CD4-positive, alpha-beta T cell (primary cell): ENCODE measurements at regions not wholly inside any gene's neighbourhood (a gene's known extent, or its start where the extent isn't known, plus 50 kb on each side); places are given as distances from the start of the nearest gene placed in this dataset.

Source experiments
- ATAC-seq: fragments of 200-7000 bp; cut with Tn5 transposase; one replicate; pipeline ENCODE4 v1.10.0; 2022; ENCODE audit warnings: mild to moderate bottlenecking; ENCODE audit not compliant: poor library complexity
- CTCF ChIA-PET: fragments of 350-600 bp; sonication (Branson Sonifier 250); formaldehyde crosslinking; loops from one replicate; lab custom pipeline; 2021; ENCODE audit warnings: antibody characterized with exemption, inconsistent platforms; lab: Charles Lee
- POLR2A ChIA-PET: fragments of 350-600 bp; sonication (Branson Sonifier 250); formaldehyde crosslinking; loops from one replicate; lab custom pipeline; 2021; ENCODE audit warnings: antibody characterized with exemption, inconsistent platforms; lab: Charles Lee
- DNase-seq, 14 experiments: peaks; one replicate each; pipeline ENCODE4 v3.0.0-alpha.2; 2013 to 2020; ENCODE audit warnings: mixed read lengths in 2 of 14
- H3K27ac ChIP-seq, 2 donors: one replicate each; pipeline versions ENCODE4 v1.5.1 to v1.7.0; 2013; ENCODE audit warnings: low read length in 2 of 2, low read depth in 1 of 2, mild to moderate bottlenecking in 1 of 2
- H3K27me3 ChIP-seq, 2 experiments: 1 replicate in 1 of 2; 2 replicates in 1 of 2; pipeline versions ENCODE4 v1.6.1 to v1.7.0; 2013; ENCODE audit warnings: low read length in 2 of 2, control low read depth in 1 of 2, mild to moderate bottlenecking in 1 of 2, moderate library complexity in 1 of 2; ENCODE audit not compliant: insufficient read depth in 2 of 2, control insufficient read depth in 1 of 2
- H3K36me3 ChIP-seq: one replicate; pipeline ENCODE4 v1.6.1; 2013; ENCODE audit warnings: low read length, control low read depth; ENCODE audit not compliant: insufficient read depth
- H3K4me1 ChIP-seq: one replicate; pipeline ENCODE4 v1.6.1; 2013; ENCODE audit warnings: low read length, control low read depth; ENCODE audit not compliant: insufficient read depth
- H3K4me3 ChIP-seq: one replicate; pipeline ENCODE4 v1.5.1; 2013; ENCODE audit warnings: mild to moderate bottlenecking, low read length, moderate library complexity
- H3K9me3 ChIP-seq, 2 experiments: 1 replicate in 1 of 2; 2 replicates in 1 of 2; pipeline versions ENCODE4 v1.6.1 to v1.7.0; 2013; ENCODE audit warnings: low read length in 2 of 2, mild to moderate bottlenecking in 2 of 2, control low read depth in 1 of 2, moderate library complexity in 1 of 2; ENCODE audit not compliant: control insufficient read depth in 1 of 2, insufficient read depth in 1 of 2
- H3K27ac Mint-ChIP-seq: one replicate; pipeline ENCODE4 v1.8.0; 2020; ENCODE audit warnings: mixed read lengths
- H3K27me3 Mint-ChIP-seq: one replicate; pipeline ENCODE4 v1.8.0; 2021; ENCODE audit warnings: mixed read lengths
- H3K36me3 Mint-ChIP-seq: one replicate; pipeline ENCODE4 v1.8.0; 2021; ENCODE audit warnings: low read depth, mixed read lengths
- H3K4me1 Mint-ChIP-seq: one replicate; pipeline ENCODE4 v1.8.0; 2021; ENCODE audit warnings: low read depth, mixed read lengths
- H3K4me3 Mint-ChIP-seq: one replicate; pipeline ENCODE4 v1.8.0; 2020; ENCODE audit warnings: mild to moderate bottlenecking, mixed read lengths
- H3K9me3 Mint-ChIP-seq: one replicate; pipeline ENCODE4 v1.8.0; 2020; ENCODE audit warnings: mixed read lengths
- CTCF ChIP-seq: fragments of 200-600 bp; IDR thresholded peaks from one replicate; pipeline ENCODE4 v1.8.0; 2022; ENCODE audit warnings: antibody characterized with exemption, mild to moderate bottlenecking
- intact Hi-C, 2 experiments: fragments of 100-400 bp; cut with DNase I in 1 of 2; cut with micrococcal nuclease in 1 of 2; formaldehyde crosslinking; loops; one replicate each; pipeline versions ENCODE4 v1.15.1 to v1.9.0; 2023 to 2025; cut with DNase I, micrococcal nuclease

- Mint-ChIP-seq H3K4me3 (no peak overlapping the region), H3K36me3 (no peaks in the 10 kb centered on the region), H3K27ac (no peak overlapping the region), H3K27me3 (no peaks in the 10 kb centered on the region), H3K4me1 (no peaks in the 10 kb centered on the region), H3K9me3 (no peaks in the 10 kb centered on the region)
- no peaks in the 10 kb centered on the region for H3K36me3 ChIP-seq
- no peak for DNase-seq
- TF ChIP-seq CTCF: no peak
- H3K9me3 ChIP-seq: no peaks in the 10 kb centered on the region
- intact Hi-C loops: no loop called here
- ChIA-PET POLR2A (no interaction called here), CTCF (no interaction called here)
- ATAC-seq: no peak
- no peaks in the 10 kb centered on the region for H3K27me3 ChIP-seq
- H3K4me3 ChIP-seq: no peak overlapping the region
- H3K4me1 ChIP-seq: no peaks in the 10 kb centered on the region
- H3K27ac ChIP-seq: no peak overlapping the region
Measured at GRCh38 chr6:147057188-147057587, 147.0 kb upstream of the STXBP5 start.

- Histone ChIP-seq H3K4me1 (no peaks in the 10 kb centered on the region), H3K27ac (no peak overlapping the region), H3K4me3 (no peak overlapping the region), H3K36me3 (no peaks in the 10 kb centered on the region), H3K27me3 (no peaks in the 10 kb centered on the region), H3K9me3 (no peaks in the 10 kb centered on the region)
- Mint-ChIP-seq H3K36me3 (no peaks in the 10 kb centered on the region), H3K27ac (no peak overlapping the region), H3K27me3 (no peaks in the 10 kb centered on the region), H3K9me3 (no peaks in the 10 kb centered on the region), H3K4me3 (no peak overlapping the region), H3K4me1 (no peaks in the 10 kb centered on the region)
- CTCF ChIA-PET: no interaction called here
- TF ChIP-seq CTCF: no peak
- DNase-seq: no peak
- no peak for ATAC-seq
- intact Hi-C loops: no loop called here
- POLR2A ChIA-PET: no interaction called here
Measured at GRCh38 chr6:147057705-147058342, 146.4 kb upstream of the STXBP5 start.

- no peak overlapping the region for H3K27ac Mint-ChIP-seq
- ChIA-PET CTCF (no interaction called here), POLR2A (no interaction called here)
- H3K4me1 Mint-ChIP-seq: no peaks in the 10 kb centered on the region
- TF ChIP-seq CTCF: no peak
- H3K36me3 ChIP-seq: no peaks in the 10 kb centered on the region
- no peaks in the 10 kb centered on the region for H3K36me3 Mint-ChIP-seq
- DNase-seq: no peak
- intact Hi-C loops: no loop called here
- H3K27me3 ChIP-seq: no peaks in the 10 kb centered on the region
- no peaks in the 10 kb centered on the region for H3K27me3 Mint-ChIP-seq
- no peak overlapping the region for H3K27ac ChIP-seq
- ATAC-seq: no peak
- no peaks in the 10 kb centered on the region for H3K4me1 ChIP-seq
- H3K9me3 ChIP-seq: no peaks in the 10 kb centered on the region
- H3K4me3 ChIP-seq: no peak overlapping the region
- no peak overlapping the region for H3K4me3 Mint-ChIP-seq
- H3K9me3 Mint-ChIP-seq: no peaks in the 10 kb centered on the region
Measured at GRCh38 chr6:147058786-147059385, 145.3 kb upstream of the STXBP5 start.
